ENCODE measurements at regions not wholly inside any gene's neighbourhood (a gene's known extent, or its start where the extent isn't known, plus 50 kb on each side); places are given as distances from the start of the nearest gene placed in this dataset.

DNA sequence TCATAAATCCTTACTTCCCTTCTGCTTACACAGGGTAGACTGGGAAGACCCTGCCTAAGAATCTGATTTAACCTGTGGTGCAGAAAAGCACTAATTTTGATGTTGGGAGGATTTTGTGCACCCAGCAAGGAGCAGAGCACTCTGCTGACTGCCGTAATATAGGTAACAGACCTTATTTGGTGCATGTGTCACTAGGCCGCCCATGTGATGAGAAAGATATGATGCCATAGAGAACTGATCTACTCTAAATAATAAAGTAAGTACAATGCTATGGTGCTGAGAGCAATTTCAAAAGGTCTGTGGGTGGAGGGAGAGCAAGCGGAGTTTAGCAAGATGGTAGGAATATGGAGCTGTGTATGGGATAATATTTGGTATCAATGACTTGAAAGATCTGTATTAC, 1663.6 kb upstream of the SEL1L start:
- TF ChIP-seq POLR2A (IDR thresholded peaks at IDR 0.05; ENCODE audit: low read depth, low read length) (no peak), CTCF (IDR thresholded peaks at IDR 0.05; ENCODE audit: extremely low read depth in 1 of 2, insufficient read depth in 1 of 2, low read depth in 1 of 2, low read length in 2 of 2) (no peak), JUN (IDR thresholded peaks at IDR 0.05; ENCODE audit: borderline replicate concordance, insufficient read depth, insufficient read length, low read depth) (no peak), MYC (IDR thresholded peaks at IDR 0.05; ENCODE audit: low read depth, low read length) (no peak), POLR2AphosphoS5 (IDR thresholded peaks at IDR 0.05; ENCODE audit: insufficient read depth, low read depth, low read length) (no peak), EZH2 (IDR thresholded peaks at IDR 0.05; ENCODE audit: borderline replicate concordance, low read depth, low read length, severe bottlenecking) (no peak)
